Pancreas (tissue), 10 donors: ENCODE measurements at regions not wholly inside any gene's neighbourhood (a gene's known extent, or its start where the extent isn't known, plus 50 kb on each side); places are given as distances from the start of the nearest gene placed in this dataset.

Source experiments
- ATAC-seq, 4 donors: fragments of 200-7000 bp; cut with Tn5 transposase; one replicate each; pipeline versions ENCODE4 v1.8.0 to v1.9.1; 2020; ENCODE audit warnings: mild to moderate bottlenecking in 4 of 4, moderate library complexity in 4 of 4
- DNase-seq, 6 donors: peaks; one replicate each; pipeline ENCODE4 v3.0.0-alpha.2; 2020
- FAIRE-seq: peaks from 2 replicates; lab custom pipeline; 2012; peaks lifted over from hg19 to GRCh38; lab: Jason Lieb, UNC
- H3K27ac ChIP-seq, 4 donors: fragments of 200-600 bp; sonication (generic); 1 replicate in 3 of 4; 2 replicates in 1 of 4; pipeline versions ENCODE4 v1.5.0 to v1.8.0; 2020
- H3K27me3 ChIP-seq, 4 donors: fragments of 200-600 bp; one replicate each; pipeline ENCODE4 v1.8.0; 2021
- H3K36me3 ChIP-seq, 3 donors: fragments of 200-600 bp; sonication (generic) in 1 of 3; one replicate each; pipeline versions ENCODE4 v1.5.0 to v1.8.0; 2020 to 2021
- H3K4me1 ChIP-seq, 3 donors: fragments of 200-600 bp; one replicate each; pipeline ENCODE4 v1.8.0; 2021
- H3K4me3 ChIP-seq, 4 donors: fragments of 200-600 bp; sonication (generic) in 2 of 4; one replicate each; pipeline versions ENCODE4 v1.5.0 to v1.8.0; 2020 to 2021
- H3K9me3 ChIP-seq, 4 donors: fragments of 200-600 bp; one replicate each; pipeline ENCODE4 v1.8.0; 2021
- WGBS, 2 donors: extraction: QIAGEN DNeasy Blood & Tissue Kit; methylation state at CpG; one replicate each; pipeline ENCODE4 v1.1.7; 2013; 5-methylcytosine and 5-hydroxymethylcytosine counted together
- intact Hi-C, 3 donors: fragments of 100-400 bp; cut with DNase I; formaldehyde crosslinking; loops; one replicate each; pipeline versions ENCODE4 v1.11.1 to v1.14.2; 2022
- TF ChIP-seq, protein P1 (sequence below), 4 donors: fragments of 200-600 bp; sonication (generic) in 3 of 4; IDR thresholded peaks; one replicate each; pipeline versions ENCODE4 v1.5.0 to v1.8.0; 2021; ENCODE audit warnings: antibody characterized with exemption in 4 of 4
- donor health status: healthy with polysubstance abuse.
- donor health status: DM: no; HTN: no; CAD: no; lungs with moderate emphysema.
- donor health status: DM: no; HTN: no; CAD: no.
- donor health status: control.
- donor health status: control.
- donor health status: Bipolar disorder and iron deficiency.
- donor health status: DM: yes; HTN: yes; CAD: no.
- donor health status: DM: no; HTN: no; CAD: no.
- donor health status: DM: no; HTN: no; CAD: no.
- donor health status: DM: yes; HTN: yes; CAD: no.

DNA sequence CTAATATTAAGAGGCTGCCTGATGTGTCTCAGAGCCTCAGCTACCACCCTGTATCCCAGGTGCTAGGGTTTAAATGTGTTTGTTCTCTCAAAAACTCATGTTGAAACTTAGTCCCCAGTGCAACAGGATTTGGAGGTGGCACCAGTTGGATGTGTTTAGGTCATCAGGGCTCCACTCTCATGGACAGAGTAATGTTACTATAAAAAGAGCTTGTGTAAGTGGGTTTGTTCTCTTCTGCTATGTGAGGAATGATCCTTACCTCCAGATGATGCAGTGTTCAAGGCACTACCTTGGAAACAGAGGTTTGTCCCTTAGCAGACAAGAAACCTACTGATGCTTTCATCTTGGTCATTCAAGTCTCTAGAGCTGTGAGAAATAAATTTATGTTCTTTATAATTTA, 164.9 kb upstream of the EPHA7 start:
- TF ChIP-seq, protein P1, sequence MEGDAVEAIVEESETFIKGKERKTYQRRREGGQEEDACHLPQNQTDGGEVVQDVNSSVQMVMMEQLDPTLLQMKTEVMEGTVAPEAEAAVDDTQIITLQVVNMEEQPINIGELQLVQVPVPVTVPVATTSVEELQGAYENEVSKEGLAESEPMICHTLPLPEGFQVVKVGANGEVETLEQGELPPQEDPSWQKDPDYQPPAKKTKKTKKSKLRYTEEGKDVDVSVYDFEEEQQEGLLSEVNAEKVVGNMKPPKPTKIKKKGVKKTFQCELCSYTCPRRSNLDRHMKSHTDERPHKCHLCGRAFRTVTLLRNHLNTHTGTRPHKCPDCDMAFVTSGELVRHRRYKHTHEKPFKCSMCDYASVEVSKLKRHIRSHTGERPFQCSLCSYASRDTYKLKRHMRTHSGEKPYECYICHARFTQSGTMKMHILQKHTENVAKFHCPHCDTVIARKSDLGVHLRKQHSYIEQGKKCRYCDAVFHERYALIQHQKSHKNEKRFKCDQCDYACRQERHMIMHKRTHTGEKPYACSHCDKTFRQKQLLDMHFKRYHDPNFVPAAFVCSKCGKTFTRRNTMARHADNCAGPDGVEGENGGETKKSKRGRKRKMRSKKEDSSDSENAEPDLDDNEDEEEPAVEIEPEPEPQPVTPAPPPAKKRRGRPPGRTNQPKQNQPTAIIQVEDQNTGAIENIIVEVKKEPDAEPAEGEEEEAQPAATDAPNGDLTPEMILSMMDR (IDR thresholded peaks at IDR 0.05) = no peak
- no peak overlapping the region for H3K27ac ChIP-seq

DNA sequence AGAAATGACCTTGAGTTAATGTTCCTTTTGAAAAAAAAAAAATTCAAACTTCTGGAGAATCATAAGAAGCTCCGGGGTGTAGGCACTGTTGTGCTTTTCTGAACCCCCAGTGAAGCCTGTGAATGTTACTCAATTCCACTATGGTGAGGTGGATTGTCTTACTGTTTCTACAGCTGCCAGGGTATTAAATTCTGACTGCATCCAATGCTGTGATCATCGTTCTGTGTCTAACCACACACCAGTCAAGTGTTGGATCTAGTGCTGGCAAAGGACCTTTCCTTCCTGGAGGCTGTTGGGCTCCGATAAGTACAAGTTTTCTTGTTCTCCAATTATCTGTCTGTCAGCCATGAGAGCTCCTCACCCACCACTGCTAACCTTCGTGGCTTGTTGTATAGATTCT, 162.0 kb upstream of the EPHA7 start:
- Histone ChIP-seq H3K4me1 (no peaks in the 10 kb centered on the region), H3K4me3 (no peak overlapping the region), H3K9me3 (no peaks in the 10 kb centered on the region), H3K27me3 (no peaks in the 10 kb centered on the region), H3K36me3 (no peaks in the 10 kb centered on the region), H3K27ac (no peak overlapping the region)
- 68 to 83% methylated on average over 4 of the region's 4 CpGs for WGBS, 2 donors
- FAIRE-seq = no peak
- DNase-seq = no peak
- ATAC-seq = no peak
- intact Hi-C loops = no loop called here
- TF ChIP-seq, protein P1 (IDR thresholded peaks at IDR 0.05) = no peak

More for the DNA sequence above, 164.9 kb upstream of the EPHA7 start:
- intact Hi-C loops = no loop called here
- H3K4me3 ChIP-seq = no peak overlapping the region
- H3K27me3 ChIP-seq = no peaks in the 10 kb centered on the region
- H3K36me3 ChIP-seq = no peaks in the 10 kb centered on the region
- DNase-seq (no peak), ATAC-seq (no peak), FAIRE-seq (no peak)
- no peaks in the 10 kb centered on the region for H3K4me1 ChIP-seq
- no peaks in the 10 kb centered on the region for H3K9me3 ChIP-seq

DNA sequence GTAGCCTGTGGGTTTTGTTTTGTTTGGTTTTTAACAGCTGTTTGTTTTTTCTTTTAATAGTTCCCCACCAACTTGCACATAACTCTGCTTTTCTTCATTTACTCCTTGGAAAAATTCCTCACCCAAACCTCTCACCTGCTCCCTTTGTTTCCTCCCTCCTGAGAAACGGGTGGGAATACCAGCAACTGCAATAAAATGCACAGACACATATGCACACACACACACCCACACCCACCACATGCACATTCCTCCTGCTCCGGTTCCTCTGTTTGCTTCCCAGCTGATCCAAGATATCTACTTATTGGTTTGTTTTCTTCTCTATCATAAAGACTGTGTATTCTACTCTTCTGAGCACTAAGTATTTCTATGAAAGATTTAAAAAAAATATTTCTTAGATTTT, 161.1 kb upstream of the EPHA7 start:
- no peaks in the 10 kb centered on the region for H3K9me3 ChIP-seq
- intact Hi-C loops = no loop called here
- H3K36me3 ChIP-seq = no peaks in the 10 kb centered on the region
- no peak for FAIRE-seq
- TF ChIP-seq, protein P1 (IDR thresholded peaks at IDR 0.05) = no peak
- 19 to 30% methylated on average over 2 of the region's 2 CpGs for WGBS, 2 donors
- H3K4me1 ChIP-seq = no peaks in the 10 kb centered on the region
- H3K4me3 ChIP-seq = no peak overlapping the region
- ATAC-seq = no peak
- H3K27ac ChIP-seq = no peak overlapping the region
- no peaks in the 10 kb centered on the region for H3K27me3 ChIP-seq
- DNase-seq = no peak

DNA sequence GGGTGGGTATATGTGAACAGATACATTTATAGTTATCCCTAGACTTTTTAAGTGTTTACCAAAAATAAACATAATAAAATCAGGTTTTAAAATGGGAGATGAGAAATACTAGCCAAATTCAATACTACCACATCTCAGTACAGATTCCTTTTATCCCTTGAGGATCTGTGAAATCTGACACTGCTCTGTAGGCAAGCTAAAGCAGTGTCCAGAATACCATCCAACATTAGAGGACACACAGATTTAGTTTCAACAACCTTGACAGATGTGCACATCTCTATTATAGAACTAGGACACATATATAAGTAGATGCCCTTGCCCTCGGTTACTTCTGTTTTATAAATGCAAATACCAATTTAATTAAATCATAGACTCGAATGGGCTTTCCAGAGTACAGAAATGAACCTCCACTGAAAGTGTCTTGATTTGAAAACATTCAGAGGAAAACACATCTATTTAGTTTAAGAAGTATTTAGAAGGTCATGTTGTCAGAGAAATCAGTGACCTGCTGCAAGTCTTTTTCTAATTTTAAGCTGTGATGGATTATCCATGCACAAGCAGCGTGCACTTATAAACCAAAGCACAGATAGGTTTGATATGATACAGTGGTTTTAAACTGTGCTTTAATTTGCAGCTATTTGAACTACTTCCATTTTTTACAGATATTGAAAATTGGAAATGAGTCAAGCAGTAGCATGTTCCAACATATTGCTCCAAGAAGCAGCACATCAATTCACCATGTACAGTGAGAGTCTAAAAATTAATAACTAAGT, 156.3 kb upstream of the EPHA7 start:
- intact Hi-C loops = no loop called here
- 66 to 80% methylated on average over 3 of the region's 3 CpGs for WGBS, 2 donors
- ATAC-seq = no peak
- Histone ChIP-seq H3K9me3 (no peaks in the 10 kb centered on the region), H3K27ac (no peak overlapping the region), H3K4me3 (no peak overlapping the region), H3K4me1 (no peaks in the 10 kb centered on the region), H3K27me3 (no peaks in the 10 kb centered on the region), H3K36me3 (no peaks in the 10 kb centered on the region)
- TF ChIP-seq, protein P1 (IDR thresholded peaks at IDR 0.05) = no peak
- no peak for DNase-seq
- no peak for FAIRE-seq

DNA sequence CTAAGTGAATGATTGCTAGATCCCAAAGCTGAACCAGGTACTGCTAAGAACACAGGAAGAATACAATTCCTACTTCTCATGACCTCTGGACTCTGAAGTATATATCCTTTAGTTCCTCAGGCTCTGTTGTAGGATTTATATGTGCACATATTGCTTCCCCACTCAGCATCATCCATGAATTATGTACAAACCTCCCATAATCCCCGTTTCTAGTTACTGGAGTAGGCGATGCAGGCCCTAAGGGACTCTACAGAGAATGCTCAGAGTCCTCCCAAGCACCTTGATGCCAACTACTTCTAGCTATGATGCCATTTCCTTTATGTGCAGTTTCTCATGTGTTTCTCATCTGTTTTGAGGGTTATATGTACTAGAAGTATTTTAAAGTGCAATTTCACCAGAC, 154.9 kb upstream of the EPHA7 start:
- DNase-seq (no peak), FAIRE-seq (no peak), ATAC-seq (no peak)
- Histone ChIP-seq H3K27me3 (no peaks in the 10 kb centered on the region), H3K4me3 (no peak overlapping the region), H3K27ac (no peak overlapping the region), H3K9me3 (no peaks in the 10 kb centered on the region), H3K36me3 (no peaks in the 10 kb centered on the region), H3K4me1 (no peaks in the 10 kb centered on the region)
- intact Hi-C loops = no loop called here
- TF ChIP-seq, protein P1 (IDR thresholded peaks at IDR 0.05) = no peak
- WGBS, 2 donors = 74 to 82% methylated on average over 2 of the region's 2 CpGs
